ENCODE measurements at regions not wholly inside any gene's neighbourhood (a gene's known extent, or its start where the extent isn't known, plus 50 kb on each side); places are given as distances from the start of the nearest gene placed in this dataset.

- TF ChIP-seq, protein P1, sequence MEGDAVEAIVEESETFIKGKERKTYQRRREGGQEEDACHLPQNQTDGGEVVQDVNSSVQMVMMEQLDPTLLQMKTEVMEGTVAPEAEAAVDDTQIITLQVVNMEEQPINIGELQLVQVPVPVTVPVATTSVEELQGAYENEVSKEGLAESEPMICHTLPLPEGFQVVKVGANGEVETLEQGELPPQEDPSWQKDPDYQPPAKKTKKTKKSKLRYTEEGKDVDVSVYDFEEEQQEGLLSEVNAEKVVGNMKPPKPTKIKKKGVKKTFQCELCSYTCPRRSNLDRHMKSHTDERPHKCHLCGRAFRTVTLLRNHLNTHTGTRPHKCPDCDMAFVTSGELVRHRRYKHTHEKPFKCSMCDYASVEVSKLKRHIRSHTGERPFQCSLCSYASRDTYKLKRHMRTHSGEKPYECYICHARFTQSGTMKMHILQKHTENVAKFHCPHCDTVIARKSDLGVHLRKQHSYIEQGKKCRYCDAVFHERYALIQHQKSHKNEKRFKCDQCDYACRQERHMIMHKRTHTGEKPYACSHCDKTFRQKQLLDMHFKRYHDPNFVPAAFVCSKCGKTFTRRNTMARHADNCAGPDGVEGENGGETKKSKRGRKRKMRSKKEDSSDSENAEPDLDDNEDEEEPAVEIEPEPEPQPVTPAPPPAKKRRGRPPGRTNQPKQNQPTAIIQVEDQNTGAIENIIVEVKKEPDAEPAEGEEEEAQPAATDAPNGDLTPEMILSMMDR (IDR thresholded peaks at IDR 0.05; ENCODE audit: low read depth, low read length, poor library complexity, severe bottlenecking), result no peak
- TF ChIP-seq EZH2phosphoT487 (IDR thresholded peaks at IDR 0.05; ENCODE audit: borderline replicate concordance, low read length), result no peak
Measured at GRCh38 chr6:88383183-88383582, 217.0 kb upstream of the CNR1 start.

Data from DOHH2 (cell line).